MM.1S (cell line): ENCODE measurements at regions not wholly inside any gene's neighbourhood (a gene's known extent, or its start where the extent isn't known, plus 50 kb on each side); places are given as distances from the start of the nearest gene placed in this dataset.

ENCODE experiments used
- DNase-seq: peaks from one replicate; pipeline ENCODE4 v3.0.0-alpha.2; 2015
- H2AFZ ChIP-seq: fragments of 300-600 bp; sonication (generic); 2 replicates; pipeline ENCODE4 v1.6.0; 2016; ENCODE audit warnings: antibody characterized with exemption, low read length
- H3F3A ChIP-seq: fragments of 300-600 bp; sonication (generic); 2 replicates; pipeline ENCODE4 v1.6.1; 2016; ENCODE audit warnings: mild to moderate bottlenecking, antibody characterized with exemption, low read length, moderate library complexity, mixed read lengths; ENCODE audit not compliant: insufficient read depth
- H3K27ac ChIP-seq: fragments of 300-600 bp; sonication (generic); 2 replicates; pipeline ENCODE4 v1.5.1; 2016; ENCODE audit warnings: mild to moderate bottlenecking, low read length
- H3K27me3 ChIP-seq: fragments of 300-600 bp; sonication (generic); replicated peaks from 2 replicates; pipeline ENCODE4 v1.6.0; 2016; ENCODE audit warnings: low read length; ENCODE audit not compliant: insufficient read depth
- H3K36me3 ChIP-seq: fragments of 300-600 bp; sonication (generic); replicated peaks from 2 replicates; pipeline ENCODE4 v1.6.1; 2016; ENCODE audit warnings: mild to moderate bottlenecking, low read length, mixed read lengths; ENCODE audit not compliant: insufficient read depth
- H3K4me1 ChIP-seq: fragments of 300-600 bp; sonication (generic); 2 replicates; pipeline ENCODE4 v1.6.1; 2016; ENCODE audit warnings: low read length, mixed read lengths
- H3K4me2 ChIP-seq: fragments of 300-600 bp; sonication (generic); 2 replicates; pipeline ENCODE4 v1.6.0; 2016; ENCODE audit warnings: low read depth, low read length
- H3K4me3 ChIP-seq: fragments of 300-600 bp; sonication (generic); 2 replicates; pipeline ENCODE4 v1.5.1; 2016; ENCODE audit warnings: low read length, mixed read lengths
- H3K79me2 ChIP-seq: fragments of 300-600 bp; sonication (generic); 2 replicates; pipeline ENCODE4 v1.6.1; 2016; ENCODE audit warnings: mixed run types, low read length, mixed read lengths
- H3K9ac ChIP-seq: fragments of 300-600 bp; sonication (generic); 2 replicates; pipeline ENCODE4 v1.6.1; 2016; ENCODE audit warnings: low read length, mixed read lengths
- H3K9me2 ChIP-seq: fragments of 300-600 bp; sonication (generic); replicated peaks from 2 replicates; pipeline ENCODE4 v1.6.1; 2016; ENCODE audit warnings: mild to moderate bottlenecking, low read length, mixed read lengths; ENCODE audit not compliant: insufficient read depth
- H3K9me3 ChIP-seq: fragments of 300-600 bp; sonication (generic); replicated peaks from 2 replicates; pipeline ENCODE4 v1.6.1; 2016; ENCODE audit warnings: mild to moderate bottlenecking, low read length, mixed read lengths; ENCODE audit not compliant: insufficient read depth
- H4K20me1 ChIP-seq: fragments of 300-600 bp; sonication (generic); 2 replicates; pipeline ENCODE4 v1.6.1; 2016; ENCODE audit warnings: mild to moderate bottlenecking, low read length, moderate library complexity, mixed read lengths; ENCODE audit not compliant: insufficient read depth
- CTCF ChIP-seq: fragments of 300-600 bp; sonication (generic); IDR thresholded peaks from 2 replicates; pipeline ENCODE4 v1.5.1; 2016; ENCODE audit warnings: antibody characterized with exemption, low read length, mixed read lengths
- EZH2 ChIP-seq: fragments of 300-600 bp; sonication (generic); optimal IDR thresholded peaks from 2 replicates; pipeline ENCODE3; 2017; ENCODE audit warnings: low read depth, mild to moderate bottlenecking, antibody characterized with exemption, low read length, mixed read lengths
- EZH2phosphoT487 ChIP-seq: fragments of 300-600 bp; sonication (generic); IDR thresholded peaks from 2 replicates; pipeline ENCODE4 v1.6.1; 2018; ENCODE audit warnings: antibody characterized with exemption, low read length

GRCh38 chr11:128238521-128239265 lies 348.7 kb downstream of the ETS1 start:
- peaks cover 6% of the 10 kb centered on the region for H3K4me1 ChIP-seq
- no peak overlapping the region for H3K4me3 ChIP-seq
- no peak overlapping the region for H3K9ac ChIP-seq
- H3K9me2 ChIP-seq = no peaks in the 10 kb centered on the region
- TF ChIP-seq EZH2phosphoT487 (no peak), EZH2 (no peak), CTCF (no peak)
- H3K27ac ChIP-seq = no peak overlapping the region
- DNase-seq = no peak
- H3K9me3 ChIP-seq = no peaks in the 10 kb centered on the region
- no peak overlapping the region for H3K4me2 ChIP-seq
- no peaks in the 10 kb centered on the region for H4K20me1 ChIP-seq
- H2AFZ ChIP-seq = no peak overlapping the region
- no peaks in the 10 kb centered on the region for H3K27me3 ChIP-seq
- no peaks in the 10 kb centered on the region for H3K79me2 ChIP-seq
- no peaks in the 10 kb centered on the region for H3K36me3 ChIP-seq
- H3F3A ChIP-seq = peaks cover 3% of the 10 kb centered on the region; the same call in 1 of the 2 replicates

DNA sequence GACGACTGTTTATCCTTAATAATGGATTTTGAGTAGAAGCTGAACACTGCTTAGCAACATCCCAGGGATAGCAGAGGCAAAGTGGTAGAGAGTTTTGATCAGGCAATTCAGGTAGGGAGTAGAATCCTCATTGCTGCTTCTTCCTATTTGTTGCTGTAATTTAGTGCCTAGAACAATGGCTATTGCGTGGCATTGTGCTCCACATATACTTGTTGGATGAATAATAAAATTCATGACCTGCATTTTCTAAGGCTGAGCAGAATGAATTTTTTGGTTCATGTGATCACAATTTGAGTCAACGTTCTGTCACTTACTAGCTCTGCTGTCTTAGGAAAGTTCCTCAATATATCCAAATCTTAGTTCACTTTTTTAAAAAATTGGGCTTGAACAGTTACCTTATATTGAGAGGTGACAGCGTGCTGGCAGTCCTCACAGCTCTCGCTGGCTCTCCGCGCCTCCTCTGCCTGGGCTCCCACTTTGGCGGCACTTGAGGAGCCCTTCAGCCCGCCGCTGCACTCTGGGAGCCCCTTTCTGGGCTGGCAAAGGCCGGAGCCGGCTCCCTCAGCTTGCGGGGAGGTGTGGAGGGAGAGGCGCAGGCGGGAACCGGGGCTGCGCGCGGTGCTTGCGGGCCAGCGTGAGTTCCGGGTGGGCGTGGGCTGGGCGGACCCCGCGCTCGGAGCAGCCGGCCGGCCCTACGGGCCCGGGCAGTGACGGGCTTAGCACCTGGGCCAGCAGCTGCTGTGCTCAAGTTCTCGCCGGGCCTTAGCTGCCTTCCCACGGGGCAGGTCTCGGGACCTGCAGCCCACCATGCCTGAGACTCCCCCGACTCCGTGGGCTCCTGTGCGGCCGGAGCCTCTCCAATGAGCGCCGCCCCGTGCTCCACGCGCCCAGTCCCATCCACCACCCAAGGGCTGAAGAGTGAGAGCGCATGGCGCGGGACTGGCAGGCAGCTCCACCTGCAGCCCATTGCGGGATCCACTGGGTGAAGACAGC lies 350.6 kb downstream of the ETS1 start:
- H3K9me3 ChIP-seq = no peaks in the 10 kb centered on the region
- H2AFZ ChIP-seq = no peak overlapping the region
- H4K20me1 ChIP-seq = no peaks in the 10 kb centered on the region
- no peak overlapping the region for H3K27ac ChIP-seq
- no peak overlapping the region for H3K4me2 ChIP-seq
- H3K79me2 ChIP-seq = no peaks in the 10 kb centered on the region
- no peaks in the 10 kb centered on the region for H3K36me3 ChIP-seq
- no peaks in the 10 kb centered on the region for H3K9me2 ChIP-seq
- H3K4me1 ChIP-seq = no peaks in the 10 kb centered on the region
- DNase-seq = no peak
- H3K9ac ChIP-seq = no peak overlapping the region
- no peaks in the 10 kb centered on the region for H3K27me3 ChIP-seq
- no peak overlapping the region for H3K4me3 ChIP-seq
- TF ChIP-seq EZH2 (no peak), CTCF (no peak), EZH2phosphoT487 (no peak)
- no peaks in the 10 kb centered on the region for H3F3A ChIP-seq

GRCh38 chr11:128235958-128236357 lies 351.4 kb downstream of the ETS1 start:
- DNase-seq = no peak
- no peak overlapping the region for H3K9ac ChIP-seq
- no peaks in the 10 kb centered on the region for H3F3A ChIP-seq
- no peaks in the 10 kb centered on the region for H3K27me3 ChIP-seq
- no peak overlapping the region for H3K4me3 ChIP-seq
- no peak overlapping the region for H3K4me2 ChIP-seq
- H3K9me2 ChIP-seq = no peaks in the 10 kb centered on the region
- H3K4me1 ChIP-seq = no peaks in the 10 kb centered on the region
- no peaks in the 10 kb centered on the region for H3K36me3 ChIP-seq
- no peaks in the 10 kb centered on the region for H3K79me2 ChIP-seq
- H4K20me1 ChIP-seq = no peaks in the 10 kb centered on the region
- TF ChIP-seq EZH2phosphoT487 (no peak), EZH2 (no peak), CTCF (no peak)
- H3K27ac ChIP-seq = no peak overlapping the region
- H2AFZ ChIP-seq = no peak overlapping the region
- H3K9me3 ChIP-seq = no peaks in the 10 kb centered on the region
